ENCODE measurements at regions not wholly inside any gene's neighbourhood (a gene's known extent, or its start where the extent isn't known, plus 50 kb on each side); places are given as distances from the start of the nearest gene placed in this dataset.

GRCh38 chr6:78583079-78583478 lies 284.3 kb upstream of the IRAK1BP1 start:
- TF ChIP-seq POLR2A (IDR thresholded peaks at IDR 0.05) = no peak
- TF ChIP-seq CTCF (IDR thresholded peaks at IDR 0.05) = no peak

All from adrenal gland (tissue), 5 donors.